Amygdala (tissue), 56 donors: ENCODE measurements at regions not wholly inside any gene's neighbourhood (a gene's known extent, or its start where the extent isn't known, plus 50 kb on each side); places are given as distances from the start of the nearest gene placed in this dataset.
A peak's percentile ranks its signal among the peaks of the same experiment; 100 is the strongest.
"Not testable (repeated sequence)": the region's sequence is repeated elsewhere in the genome, so short reads cannot be mapped to it uniquely, and the experiment has no call there.

Experiments
- DNase-seq, 56 donors: peaks; one replicate each; lab custom pipeline; 2025; lab: John Stamatoyannopoulos, UW

DNA sequence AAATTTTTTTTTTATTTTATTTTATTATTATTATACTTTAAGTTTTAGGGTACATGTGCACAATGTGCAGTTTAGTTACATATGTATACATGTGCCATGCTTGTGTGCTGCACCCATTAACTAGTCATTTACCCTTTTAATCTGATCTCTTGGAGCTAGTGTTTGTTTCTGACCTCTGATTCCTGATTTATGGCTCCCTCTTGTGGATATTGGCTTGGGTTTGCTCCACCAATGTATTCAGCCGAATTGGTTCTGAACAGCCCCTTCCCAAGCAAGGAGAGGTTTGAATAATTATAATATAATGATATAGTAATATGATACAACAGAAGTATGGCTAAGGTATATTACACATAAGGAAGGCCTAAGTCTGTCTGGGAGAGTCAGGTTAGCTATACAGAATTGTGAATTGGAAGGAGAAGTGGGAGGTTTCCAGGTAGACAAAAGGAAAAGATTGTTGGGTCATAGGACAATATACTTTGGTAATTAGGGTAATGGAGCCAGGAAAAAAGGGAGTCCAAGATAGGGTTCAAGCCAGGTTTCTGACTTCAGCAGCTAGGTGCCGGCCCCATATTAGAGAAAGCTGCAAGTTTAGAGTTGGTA lies 53.1 kb upstream of the HMCN1 start:
- peak in 2 of 56 donors; percentile 2 to 30 for DNase-seq

DNA sequence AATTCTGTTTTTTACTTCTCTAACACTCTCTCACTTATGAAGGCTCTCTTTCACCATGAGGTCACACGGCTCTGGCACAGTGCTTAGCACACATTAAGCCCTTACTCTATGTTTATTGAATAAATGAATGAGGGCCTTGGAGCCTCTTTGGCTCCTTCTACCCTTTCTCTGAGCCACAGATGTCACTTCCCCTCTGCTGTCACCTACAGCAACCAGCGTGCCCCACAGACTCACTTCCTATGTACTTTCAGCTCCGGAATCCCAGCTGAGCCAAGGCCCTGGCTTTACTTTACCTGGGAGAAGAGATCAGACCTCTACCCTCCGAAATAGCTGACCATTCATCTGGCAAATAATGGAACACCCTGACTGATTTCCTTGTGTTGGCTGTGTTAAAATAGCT lies 53.7 kb upstream of the HMCN1 start:
- DNase-seq: peak in 1 of 56 donors; percentile 2

DNA sequence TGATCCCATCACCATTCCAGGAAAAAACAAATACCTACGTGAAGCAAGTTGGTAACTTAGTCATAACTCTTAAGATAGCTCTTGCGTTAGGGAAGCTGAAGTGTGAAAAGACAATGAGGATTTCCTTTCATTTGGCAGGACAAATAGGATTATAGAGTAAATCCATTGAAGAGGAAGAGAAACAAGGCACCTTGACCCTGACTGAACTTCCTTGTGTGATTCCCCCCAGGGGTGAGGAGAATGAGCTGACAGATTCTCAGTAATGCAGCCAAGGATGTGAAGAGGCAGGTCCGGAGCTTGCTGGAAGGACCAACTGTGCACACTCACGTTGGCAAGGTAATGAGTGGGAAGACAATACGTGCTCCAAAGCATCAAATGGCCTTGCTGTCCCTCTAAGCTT lies 55.0 kb upstream of the HMCN1 start:
- no peak for DNase-seq

DNA sequence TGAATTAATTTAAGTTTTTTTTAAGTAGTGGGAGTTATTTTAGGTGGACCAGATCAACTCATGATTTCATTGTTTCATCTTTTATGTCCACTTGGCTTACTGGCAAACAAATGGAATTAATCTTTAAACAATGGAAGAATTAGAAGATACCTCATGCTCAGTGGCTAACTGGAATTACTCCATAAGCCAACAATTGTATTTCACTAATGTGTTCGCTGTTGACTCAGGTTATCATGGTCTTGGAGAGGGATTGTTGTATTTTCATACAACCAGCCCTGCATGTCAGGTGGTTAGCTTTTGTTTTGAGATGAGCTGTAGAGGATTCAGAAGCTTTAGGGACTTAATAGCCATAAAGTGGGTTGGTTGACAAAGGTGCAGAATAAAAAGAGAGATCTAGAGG lies 57.2 kb upstream of the HMCN1 start:
- no peak for DNase-seq

DNA sequence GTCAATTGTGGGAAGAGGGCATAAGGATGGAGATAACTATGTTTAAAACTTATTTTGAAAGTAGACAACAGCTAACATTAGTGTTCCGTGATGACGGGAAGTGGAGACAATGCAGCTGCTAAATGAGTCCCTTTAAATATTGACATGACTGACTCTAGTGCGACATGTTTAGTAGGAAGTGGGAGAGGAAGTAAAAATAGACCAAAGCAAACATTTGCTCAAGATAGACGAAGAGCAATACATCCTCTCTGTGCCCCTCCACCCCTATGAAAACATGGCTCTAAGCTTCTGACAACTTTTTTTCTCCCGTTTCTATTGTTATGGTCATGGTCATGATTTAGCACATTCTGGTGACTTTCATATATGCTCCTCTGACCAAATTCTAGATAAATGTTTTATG lies 60.0 kb upstream of the HMCN1 start:
- no peak for DNase-seq

DNA sequence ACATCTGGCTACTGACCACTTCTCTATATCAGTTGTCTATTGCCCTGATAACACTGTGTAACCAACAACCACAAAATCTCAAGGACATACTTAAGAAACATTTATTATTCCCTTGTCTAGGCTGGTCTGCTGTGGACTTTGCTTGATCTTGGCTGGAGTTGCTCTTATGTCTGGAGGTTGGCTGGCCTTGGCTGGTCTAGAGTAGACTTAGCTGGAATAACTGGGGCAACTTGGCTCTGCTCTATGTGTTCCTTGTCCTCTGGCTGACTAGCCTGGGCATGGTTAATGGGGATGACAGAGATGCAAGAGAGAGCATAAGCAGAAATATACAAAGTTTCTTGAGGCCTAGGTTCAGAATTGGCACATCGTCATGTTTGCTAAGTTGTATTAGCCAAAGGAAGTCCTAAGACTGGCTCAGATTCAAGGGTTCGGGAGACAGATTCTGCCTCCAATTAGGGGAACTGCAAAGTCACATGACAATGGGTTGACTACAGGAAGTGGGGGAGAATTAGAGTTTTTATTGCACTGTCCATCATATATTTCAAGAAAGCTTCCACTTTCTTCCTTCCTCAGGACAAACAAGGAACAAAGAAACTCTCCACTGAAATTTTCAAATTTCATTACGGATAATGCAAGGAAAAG lies 61.4 kb upstream of the HMCN1 start:
- no peak for DNase-seq

DNA sequence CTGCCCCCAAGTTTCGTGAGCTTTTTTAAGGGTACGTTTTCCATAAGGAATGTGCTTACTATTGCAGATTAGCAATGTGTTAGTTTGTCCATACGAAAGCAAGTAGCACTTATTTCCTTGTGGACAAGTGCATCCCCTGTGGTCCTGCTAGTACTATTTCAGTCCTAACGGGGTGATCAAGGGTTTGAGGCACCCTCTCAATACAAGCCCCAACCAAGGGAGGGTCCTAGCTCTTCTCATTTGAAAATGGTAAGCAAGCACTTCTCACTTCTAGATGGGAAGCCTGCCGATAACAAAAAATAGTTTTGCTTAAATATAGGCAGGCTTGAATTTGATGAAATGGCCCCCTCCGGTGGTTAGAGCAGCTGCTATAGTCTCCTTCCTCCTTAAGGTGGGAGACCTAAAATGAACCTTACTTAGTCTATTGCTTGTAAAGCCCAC lies 64.0 kb upstream of the HMCN1 start:
- peak in 2 of 56 donors; percentile 2 to 3 for DNase-seq

DNA sequence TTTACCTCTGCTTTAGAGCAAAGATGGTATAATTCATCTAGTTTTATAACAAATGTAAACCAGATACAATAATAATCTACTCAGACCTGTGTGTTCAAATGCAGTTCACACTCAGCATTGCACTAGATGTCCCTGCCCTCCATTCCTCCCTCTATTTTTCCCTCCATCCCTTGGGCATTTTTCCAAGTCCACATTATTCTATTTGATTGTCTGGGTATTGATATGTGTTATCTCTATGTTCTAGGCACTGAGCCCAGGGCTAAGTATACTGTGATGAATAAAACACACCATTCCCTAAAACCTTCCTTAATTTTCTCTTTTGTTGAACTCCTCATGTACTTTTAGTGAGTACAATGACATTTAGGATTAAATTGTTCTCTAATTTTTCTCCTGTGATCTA lies 66.2 kb upstream of the HMCN1 start:
- DNase-seq: no peak

DNA sequence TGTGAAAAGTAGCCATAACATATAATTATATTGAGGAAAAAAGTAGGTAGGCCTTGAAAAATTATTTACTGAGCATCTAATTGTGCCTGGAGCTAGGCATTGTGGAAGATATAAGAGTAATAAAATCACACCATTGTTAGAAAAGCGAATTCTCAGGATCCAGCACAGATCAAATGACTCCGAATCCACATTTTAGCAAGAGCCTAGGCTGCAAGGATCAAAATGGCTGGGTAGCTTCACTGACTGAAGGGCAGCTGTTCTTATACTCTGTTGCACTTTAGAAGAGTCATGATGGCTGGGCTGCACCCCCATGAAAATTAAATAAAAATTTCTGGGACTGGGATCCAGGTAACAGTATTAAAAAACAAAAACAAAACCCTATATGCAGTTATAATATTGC lies 67.6 kb upstream of the HMCN1 start:
- no peak for DNase-seq

DNA sequence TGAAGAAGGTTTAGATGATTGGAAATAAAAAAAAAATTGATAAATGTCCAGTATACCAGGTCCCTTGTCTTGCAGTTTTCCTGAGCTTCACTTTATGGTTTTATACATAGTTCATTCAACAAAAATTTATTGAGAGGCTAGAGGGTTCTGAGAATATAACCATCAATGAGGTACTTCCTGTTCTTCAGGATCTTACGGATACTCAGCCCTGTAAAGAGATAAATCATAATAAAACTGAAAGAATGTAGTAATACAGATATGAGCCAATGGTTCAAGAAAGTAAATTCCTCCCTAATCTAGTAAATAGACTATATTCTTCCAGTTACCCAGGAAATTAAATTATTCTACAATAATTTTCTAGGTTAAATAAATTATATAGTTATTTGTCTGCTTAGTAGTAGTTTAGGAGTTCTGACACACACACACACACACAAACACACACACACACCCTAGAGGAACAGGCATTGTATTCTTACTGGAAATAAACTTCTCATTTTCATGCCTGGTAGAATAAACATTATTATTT lies 70.4 kb upstream of the HMCN1 start:
- no peak for DNase-seq

DNA sequence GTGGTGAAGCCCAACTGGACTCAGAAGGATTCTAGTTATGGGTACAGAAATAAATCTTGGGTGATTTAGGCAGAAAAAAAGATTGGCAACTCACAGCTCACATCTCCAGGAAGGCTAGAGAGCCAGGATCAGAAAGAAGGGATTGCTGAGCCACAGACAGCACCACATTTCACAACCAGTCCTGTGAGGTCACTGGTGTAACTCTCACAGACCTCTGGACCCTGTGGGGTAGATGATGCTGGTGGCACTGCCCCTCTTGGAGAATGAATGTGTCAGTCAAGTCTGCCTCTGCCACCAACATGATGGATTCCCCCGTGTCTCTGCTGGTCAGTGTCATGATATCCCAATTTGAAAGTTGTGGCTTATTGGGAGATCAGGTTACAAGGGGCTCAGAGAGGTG lies 70.9 kb upstream of the HMCN1 start:
- no peak for DNase-seq

DNA sequence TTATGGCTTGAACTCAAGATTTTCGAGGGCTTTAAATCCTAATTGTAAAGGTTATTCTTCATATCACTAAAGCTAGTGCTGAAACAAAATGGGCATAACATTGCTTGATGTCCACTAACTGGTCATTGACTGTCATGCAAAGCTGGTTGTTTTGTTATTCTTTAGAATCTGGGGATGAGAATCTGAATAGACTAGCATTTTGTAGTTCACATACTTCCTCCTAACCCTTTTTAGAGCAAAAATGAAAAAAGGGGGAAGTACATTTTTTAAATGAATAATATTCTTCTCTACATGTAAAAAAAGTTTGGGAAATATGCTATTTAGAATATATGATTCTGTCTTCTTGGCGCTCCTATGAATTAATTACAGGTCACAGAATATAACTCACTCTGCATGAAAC lies 72.2 kb upstream of the HMCN1 start:
- DNase-seq: no peak

DNA sequence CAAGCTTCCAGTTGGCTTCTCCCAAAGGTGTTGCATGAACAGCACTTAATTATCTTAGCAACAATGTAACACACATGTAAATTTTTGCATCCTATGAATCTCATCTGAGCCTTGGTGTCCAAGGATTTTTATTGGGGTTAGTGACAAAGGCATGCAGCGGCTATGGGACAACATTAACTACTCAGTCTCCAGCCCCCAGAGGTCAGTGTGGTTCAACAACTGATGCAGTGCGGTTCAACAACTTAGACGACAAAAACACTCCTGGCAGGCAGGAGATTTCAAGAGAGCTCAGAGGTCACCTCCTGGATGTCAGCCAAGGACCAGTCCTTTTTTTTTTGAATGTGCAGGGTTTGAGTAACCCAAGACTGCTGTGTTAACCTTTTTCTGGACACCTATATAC lies 77.5 kb upstream of the HMCN1 start:
- DNase-seq: no peak

DNA sequence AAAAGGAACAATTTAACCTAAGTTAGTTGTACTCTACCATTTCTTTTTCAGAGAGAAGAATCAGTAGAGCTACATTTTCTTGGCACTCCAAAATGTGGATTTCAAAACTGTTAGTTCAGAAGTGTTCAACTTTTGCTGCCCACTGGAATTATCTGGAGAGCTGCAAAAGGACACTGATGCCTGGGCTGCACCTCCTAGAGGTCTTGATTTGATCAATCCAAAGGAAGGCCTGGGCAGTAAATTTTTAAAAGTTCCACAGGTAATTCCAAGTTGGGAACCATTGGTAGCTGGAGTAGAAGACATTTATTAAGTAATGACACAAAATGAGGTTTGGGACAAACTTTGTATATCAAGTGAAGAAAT lies 79.3 kb upstream of the HMCN1 start:
- no peak for DNase-seq

DNA sequence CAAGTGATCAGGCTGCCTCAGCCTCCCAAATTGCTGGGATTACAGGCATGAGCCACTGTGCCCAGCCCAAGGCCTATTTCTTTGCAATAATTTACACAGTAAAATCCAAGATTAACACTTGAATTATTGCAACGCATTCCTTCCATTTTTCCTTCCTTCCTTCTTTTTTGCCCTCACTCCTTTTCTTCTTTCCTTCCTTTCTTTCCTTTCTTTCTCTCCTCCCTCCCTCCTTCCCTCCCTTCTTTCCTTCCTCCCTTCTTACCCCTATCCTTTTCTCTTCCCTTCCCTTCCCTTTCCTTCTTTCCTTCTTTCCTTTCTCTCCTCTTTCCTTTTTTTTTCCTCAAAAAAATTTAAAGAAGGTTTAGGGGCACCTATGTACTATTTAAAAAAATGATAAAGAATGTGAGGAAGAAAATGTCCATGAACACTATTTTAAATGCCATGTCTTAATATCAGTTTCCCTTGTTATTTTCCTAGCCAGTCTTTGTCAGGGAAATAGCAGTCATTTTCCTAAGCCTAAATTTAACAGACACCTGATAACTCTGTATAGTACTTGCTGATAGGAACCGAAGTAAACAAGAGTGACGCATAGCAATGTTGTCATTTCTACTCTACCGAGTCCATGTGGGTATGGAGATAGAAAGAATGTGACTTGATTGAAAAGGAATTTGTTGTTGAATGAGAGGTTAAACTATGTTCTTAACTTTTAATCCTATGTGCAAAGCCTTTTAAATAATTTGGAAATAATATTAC lies 79.8 kb upstream of the HMCN1 start:
- DNase-seq: no peak

DNA sequence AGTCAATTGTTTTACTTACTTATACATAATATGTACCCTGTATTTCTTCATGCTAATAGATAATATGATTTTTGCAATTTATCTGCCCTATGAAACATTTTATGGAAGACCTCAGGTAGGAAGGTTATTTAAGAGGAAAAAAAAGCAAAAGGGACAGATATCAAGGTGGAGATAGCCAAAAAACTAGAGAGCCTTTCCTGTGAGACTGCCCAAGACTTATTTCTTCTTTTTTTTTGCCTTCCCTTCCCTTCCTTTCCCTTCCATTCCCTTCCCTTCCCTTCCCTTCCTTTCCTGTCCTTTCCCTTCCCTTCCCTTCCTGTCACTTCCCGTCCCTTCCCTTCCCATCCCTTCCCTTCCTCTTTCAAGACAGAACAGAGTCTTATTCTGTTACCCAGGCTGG lies 80.6 kb upstream of the HMCN1 start:
- no peak for DNase-seq

DNA sequence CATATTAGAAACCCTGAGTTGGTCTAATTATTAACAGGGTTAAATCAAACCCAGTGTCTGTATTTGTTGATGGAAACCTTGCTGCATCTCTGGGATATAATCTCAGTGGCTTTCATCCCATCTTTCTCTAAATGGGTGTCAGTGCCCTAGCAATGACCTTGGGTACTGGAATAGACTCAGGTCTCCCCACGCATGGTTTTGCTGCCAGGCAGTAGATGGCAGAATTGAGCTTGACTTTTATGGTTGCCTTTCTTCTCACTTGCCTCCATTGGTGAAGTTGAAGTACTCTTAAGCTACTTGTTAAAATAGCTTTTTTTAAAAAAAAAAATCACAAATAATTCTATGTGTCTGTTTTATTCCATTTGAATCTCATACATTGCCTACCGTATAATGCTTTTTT lies 81.8 kb upstream of the HMCN1 start:
- DNase-seq: no peak

DNA sequence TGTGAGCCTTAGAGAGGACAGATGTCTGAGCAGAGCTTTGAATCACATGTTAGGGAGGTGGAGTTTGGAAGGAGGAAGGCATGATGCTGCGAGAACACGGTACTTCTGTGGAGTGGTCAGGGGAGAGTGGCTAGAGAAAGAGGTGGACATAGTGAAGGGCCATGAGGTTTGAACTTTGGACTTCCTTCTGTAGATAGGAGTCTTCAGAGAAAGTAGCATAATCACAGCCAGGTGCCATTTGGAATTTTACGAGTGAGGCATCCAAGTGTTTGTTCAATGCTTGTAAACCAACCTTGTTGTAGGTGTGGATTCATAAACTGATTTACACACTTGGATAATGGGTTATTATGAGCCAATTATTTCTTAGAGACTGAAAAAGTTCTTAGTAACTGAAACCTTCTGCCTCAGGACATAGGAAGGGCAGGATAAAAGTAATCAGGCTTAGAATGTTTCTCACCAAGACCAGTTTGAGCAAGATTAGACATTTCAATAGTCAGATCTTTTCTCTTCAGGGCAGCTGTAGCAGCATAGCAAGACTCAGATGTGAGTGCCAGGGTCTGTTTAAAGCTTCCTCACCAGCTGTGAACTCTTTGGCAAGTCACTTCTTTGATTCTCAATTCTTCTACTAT lies 83.5 kb upstream of the HMCN1 start:
- no peak for DNase-seq

DNA sequence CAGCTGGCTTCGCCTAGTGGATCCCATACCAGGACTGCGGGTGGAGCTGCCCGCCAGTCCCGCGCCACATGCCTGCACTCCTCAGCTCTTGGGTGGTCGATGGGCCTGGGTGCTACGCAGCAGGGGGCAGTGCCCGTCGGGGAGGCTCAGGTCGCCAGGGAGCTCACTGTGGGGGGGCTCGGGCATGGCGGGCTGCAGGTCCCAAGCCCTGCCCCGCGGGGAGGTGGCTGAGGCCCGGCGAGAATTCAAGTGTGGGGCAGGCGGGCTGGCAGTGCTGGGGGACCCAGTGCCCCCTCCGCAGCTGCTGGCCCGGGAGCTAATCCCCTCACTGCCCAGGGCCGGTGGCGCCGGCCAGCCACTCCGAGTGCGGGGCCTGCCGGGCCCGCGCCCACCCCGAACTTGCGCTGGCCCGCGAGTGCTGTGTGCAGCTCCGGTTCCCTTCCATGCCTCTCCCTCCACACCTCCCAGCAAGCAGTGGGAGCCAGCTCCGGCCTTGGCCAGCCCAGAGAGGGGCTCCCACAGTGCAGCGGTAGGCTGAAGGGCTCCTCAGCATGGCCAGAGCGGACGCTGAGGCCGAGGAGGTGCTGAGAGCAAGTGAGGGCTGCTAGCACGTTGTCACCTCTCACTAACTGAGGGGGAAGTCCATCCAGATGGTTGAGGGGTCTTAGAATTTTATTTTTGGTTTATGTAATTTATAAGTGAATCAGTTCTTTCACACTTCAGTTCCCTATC lies 85.2 kb upstream of the HMCN1 start:
- no peak for DNase-seq

DNA sequence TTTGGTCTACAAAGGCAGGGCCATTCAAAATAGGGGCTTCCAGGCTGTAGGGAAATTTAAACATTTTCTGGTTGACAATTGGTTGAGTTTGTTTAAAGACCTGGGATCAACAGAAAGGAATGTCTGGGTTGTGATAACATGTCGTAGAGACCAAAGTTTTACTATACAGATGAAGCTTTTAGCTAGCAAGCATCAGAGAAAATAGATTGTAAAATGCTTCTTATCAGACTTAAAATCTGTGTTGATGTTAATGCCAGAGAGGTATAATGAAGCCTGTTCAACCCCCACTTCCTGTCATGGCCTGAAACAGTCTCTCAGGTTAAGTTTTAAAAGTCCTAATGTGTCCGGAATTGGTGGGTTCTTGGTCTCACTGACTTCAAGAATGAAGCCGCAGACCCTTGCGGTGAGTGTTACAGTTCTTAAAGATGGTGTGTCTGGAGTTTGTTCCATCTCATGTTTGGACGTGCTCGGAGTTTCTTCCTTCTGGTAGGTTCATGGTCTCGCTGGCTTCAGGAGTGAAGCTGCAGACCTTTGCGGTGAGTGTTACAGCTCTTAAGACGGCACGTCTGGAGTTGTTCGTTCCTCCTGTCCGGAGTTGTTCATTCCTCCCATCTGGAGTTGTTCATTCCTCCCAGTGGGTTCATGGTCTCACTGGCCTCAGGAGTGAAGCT lies 86.5 kb upstream of the HMCN1 start:
- not testable (repeated sequence) for DNase-seq
